ENCODE measurements at regions not wholly inside any gene's neighbourhood (a gene's known extent, or its start where the extent isn't known, plus 50 kb on each side); places are given as distances from the start of the nearest gene placed in this dataset.

DNA sequence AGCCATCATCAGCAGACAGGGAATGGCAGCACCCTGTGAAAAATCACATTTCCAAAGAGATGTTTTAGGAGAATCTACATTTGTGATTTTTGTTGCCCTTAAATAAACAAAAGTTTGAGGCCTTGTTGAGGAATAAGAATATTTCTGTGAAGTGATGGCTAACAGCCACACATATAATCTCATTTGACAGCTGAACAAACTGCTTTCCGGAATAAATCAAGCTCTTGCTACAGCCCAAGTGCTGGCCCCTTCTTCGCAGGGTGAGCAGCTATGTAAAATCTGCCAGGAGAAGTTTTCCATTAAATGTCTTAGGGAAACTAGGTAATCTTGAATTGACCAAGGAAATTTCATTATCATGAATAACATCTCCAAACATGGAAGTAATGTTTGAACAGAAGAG is 106.4 kb upstream of the GPM6B start:
- 93% methylated on average over 2 of the region's 2 CpGs for WGBS
- Histone ChIP-seq H3K27me3 (ENCODE audit: control insufficient read depth in 2 of 2, insufficient read depth in 1 of 2, low read length in 1 of 2) (no peaks in the 10 kb centered on the region), H3K4me1 (ENCODE audit: control insufficient read depth in 2 of 2, insufficient read depth in 2 of 2, low read length in 2 of 2) (no peaks in the 10 kb centered on the region), H3K4me3 (ENCODE audit: low read length in 2 of 2) (no peak overlapping the region), H3K9me3 (ENCODE audit: control insufficient read depth in 2 of 2, insufficient read depth in 1 of 2, low read length in 1 of 2) (no peaks in the 10 kb centered on the region), H3K36me3 (ENCODE audit: control insufficient read depth in 2 of 2, insufficient read depth in 2 of 2, low read length in 1 of 2) (no peaks in the 10 kb centered on the region), H3K27ac (ENCODE audit: low read depth in 1 of 2, low read length in 1 of 2) (no peak overlapping the region)
- no peak for DNase-seq (ENCODE audit: low read depth in 6 of 9, low spot score in 9 of 9)

DNA sequence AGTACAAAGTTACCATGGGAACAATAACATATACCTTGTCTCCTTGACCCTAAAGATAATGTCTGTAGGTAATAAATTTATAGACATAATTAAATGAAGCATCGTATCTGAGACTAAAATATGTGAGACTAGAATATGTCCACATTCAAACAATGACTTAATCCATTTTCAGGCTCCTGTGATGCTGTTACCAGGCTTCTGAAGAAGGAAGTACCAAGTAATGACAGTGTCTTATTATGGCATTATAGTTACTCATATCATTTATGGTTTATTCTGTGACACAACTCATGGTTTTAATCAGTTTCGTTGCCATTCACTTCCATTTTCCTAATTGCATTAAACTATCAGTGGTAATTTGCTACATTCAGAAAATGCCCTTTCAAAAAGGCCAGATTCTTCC is 100.6 kb upstream of the GPM6B start:
- Histone ChIP-seq H3K4me3 (ENCODE audit: low read length in 2 of 2) (no peak overlapping the region), H3K27me3 (ENCODE audit: control insufficient read depth in 2 of 2, insufficient read depth in 1 of 2, low read length in 1 of 2) (no peaks in the 10 kb centered on the region), H3K27ac (ENCODE audit: low read depth in 1 of 2, low read length in 1 of 2) (no peak overlapping the region), H3K4me1 (ENCODE audit: control insufficient read depth in 2 of 2, insufficient read depth in 2 of 2, low read length in 2 of 2) (no peaks in the 10 kb centered on the region), H3K9me3 (ENCODE audit: control insufficient read depth in 2 of 2, insufficient read depth in 1 of 2, low read length in 1 of 2) (no peaks in the 10 kb centered on the region), H3K36me3 (ENCODE audit: control insufficient read depth in 2 of 2, insufficient read depth in 2 of 2, low read length in 1 of 2) (no peaks in the 10 kb centered on the region)
- WGBS = 89% methylated on average over 2 of the region's 2 CpGs
- no peak for DNase-seq (ENCODE audit: low read depth in 6 of 9, low spot score in 9 of 9)

DNA sequence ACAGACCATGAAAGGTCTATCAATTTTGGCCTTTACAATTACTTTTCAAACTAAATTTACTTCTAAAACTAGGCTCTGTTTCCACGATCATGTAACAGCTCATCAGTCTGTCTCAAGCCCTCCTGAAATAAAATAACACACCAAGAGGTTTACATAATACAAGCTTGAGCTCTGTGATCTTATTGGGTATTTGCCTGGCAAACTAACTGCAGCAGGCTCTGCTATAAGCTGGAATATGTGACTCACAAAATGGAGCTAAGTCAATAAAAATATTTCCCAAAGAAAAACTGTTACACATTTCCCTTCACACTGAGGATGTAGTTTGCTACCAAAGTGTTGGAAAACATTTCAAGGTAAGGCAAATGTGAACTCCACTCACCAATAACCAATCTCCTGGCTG is 94.7 kb upstream of the GPM6B start:
- Histone ChIP-seq H3K27ac (ENCODE audit: low read depth in 1 of 2, low read length in 1 of 2) (no peak overlapping the region), H3K4me1 (ENCODE audit: control insufficient read depth in 2 of 2, insufficient read depth in 2 of 2, low read length in 2 of 2) (no peaks in the 10 kb centered on the region), H3K27me3 (ENCODE audit: control insufficient read depth in 2 of 2, insufficient read depth in 1 of 2, low read length in 1 of 2) (no peaks in the 10 kb centered on the region), H3K9me3 (ENCODE audit: control insufficient read depth in 2 of 2, insufficient read depth in 1 of 2, low read length in 1 of 2) (no peaks in the 10 kb centered on the region), H3K4me3 (ENCODE audit: low read length in 2 of 2) (no peak overlapping the region), H3K36me3 (ENCODE audit: control insufficient read depth in 2 of 2, insufficient read depth in 2 of 2, low read length in 1 of 2) (no peaks in the 10 kb centered on the region)
- DNase-seq (ENCODE audit: low read depth in 6 of 9, low spot score in 9 of 9) = no peak
- 94% methylated on average over 1 of the region's 1 CpG for WGBS

DNA sequence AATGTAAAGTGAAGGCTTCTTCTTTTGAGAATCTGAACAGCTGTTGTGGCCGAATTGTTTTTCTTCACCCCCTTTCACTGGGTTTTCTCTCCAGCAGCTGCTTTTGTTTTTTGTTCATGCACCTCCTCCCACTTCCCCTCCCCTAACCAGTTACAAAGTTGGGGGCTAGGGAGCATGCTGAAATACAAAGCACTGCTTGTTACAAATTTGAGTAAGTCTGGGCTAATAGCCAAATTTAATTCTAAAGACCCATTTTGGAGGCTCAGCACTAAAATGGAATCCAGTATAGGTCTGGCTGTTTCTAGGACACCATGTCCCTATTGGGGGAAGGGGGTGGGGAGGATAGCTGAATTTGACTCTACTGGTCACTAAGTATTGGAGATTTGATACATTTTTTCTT is 89.2 kb upstream of the GPM6B start:
- 24% methylated on average over 1 of the region's 1 CpG for WGBS
- peak in 8 of 9 donors; percentile 2 to 62 (median 12) for DNase-seq (ENCODE audit: low read depth in 6 of 9, low spot score in 9 of 9)
- Histone ChIP-seq H3K36me3 (ENCODE audit: control insufficient read depth in 2 of 2, insufficient read depth in 2 of 2, low read length in 1 of 2) (no peaks in the 10 kb centered on the region), H3K4me1 (ENCODE audit: control insufficient read depth in 2 of 2, insufficient read depth in 2 of 2, low read length in 2 of 2) (peaks cover 0 to 7% of the 10 kb centered on the region in 2 donors), H3K27me3 (ENCODE audit: control insufficient read depth in 2 of 2, insufficient read depth in 1 of 2, low read length in 1 of 2) (no peaks in the 10 kb centered on the region), H3K27ac (ENCODE audit: low read depth in 1 of 2, low read length in 1 of 2) (peak overlapping the region in 1 of 2 donors; percentile 53), H3K9me3 (ENCODE audit: control insufficient read depth in 2 of 2, insufficient read depth in 1 of 2, low read length in 1 of 2) (no peaks in the 10 kb centered on the region), H3K4me3 (ENCODE audit: low read length in 2 of 2) (no peak overlapping the region)

DNA sequence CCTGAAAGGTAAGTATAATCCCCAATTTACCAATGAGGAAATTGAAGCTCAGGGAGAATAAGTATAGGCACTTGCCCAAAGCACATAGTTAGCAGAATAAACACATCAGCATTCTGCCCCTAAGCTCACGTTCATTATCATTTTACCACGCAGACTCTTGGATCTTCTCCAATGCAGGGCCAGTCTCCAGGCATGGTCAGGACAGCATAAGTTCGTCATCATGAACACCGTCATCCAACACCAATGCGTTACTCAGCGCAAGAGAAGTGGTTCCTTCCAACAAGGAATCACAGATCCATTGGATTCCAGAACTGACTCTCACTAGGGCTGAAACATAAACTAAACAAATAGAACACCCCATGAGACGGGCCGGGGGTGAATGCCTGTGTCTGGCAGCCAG is 86.5 kb upstream of the GPM6B start:
- H3K9me3 ChIP-seq (ENCODE audit: control insufficient read depth in 2 of 2, insufficient read depth in 1 of 2, low read length in 1 of 2) = no peaks in the 10 kb centered on the region
- H3K4me1 ChIP-seq (ENCODE audit: control insufficient read depth in 2 of 2, insufficient read depth in 2 of 2, low read length in 2 of 2) = peaks cover 0 to 7% of the 10 kb centered on the region in 2 donors
- 97% methylated on average over 8 of the region's 8 CpGs for WGBS
- no peaks in the 10 kb centered on the region for H3K36me3 ChIP-seq (ENCODE audit: control insufficient read depth in 2 of 2, insufficient read depth in 2 of 2, low read length in 1 of 2)
- no peak overlapping the region for H3K27ac ChIP-seq (ENCODE audit: low read depth in 1 of 2, low read length in 1 of 2)
- no peaks in the 10 kb centered on the region for H3K27me3 ChIP-seq (ENCODE audit: control insufficient read depth in 2 of 2, insufficient read depth in 1 of 2, low read length in 1 of 2)
- DNase-seq (ENCODE audit: low read depth in 6 of 9, low spot score in 9 of 9) = no peak
- H3K4me3 ChIP-seq (ENCODE audit: low read length in 2 of 2) = no peak overlapping the region

DNA sequence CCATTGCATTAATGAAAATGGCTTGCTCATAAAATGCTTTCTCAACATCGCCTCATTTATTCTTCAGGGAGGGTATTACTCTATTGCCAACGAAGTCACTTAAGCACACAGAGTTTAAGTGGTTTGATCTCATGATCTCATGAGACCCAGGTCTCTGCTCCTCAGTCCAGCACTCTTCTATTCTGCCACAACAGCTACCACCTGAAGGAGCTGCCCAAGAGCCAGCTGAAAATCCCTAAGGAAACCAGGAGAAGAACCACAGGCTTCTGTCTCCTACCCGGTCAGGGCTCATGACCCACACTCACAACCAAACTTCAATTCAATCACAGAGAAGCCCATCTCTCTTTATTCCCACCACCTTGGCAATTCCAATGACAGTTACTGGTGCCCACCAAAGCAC is 85.5 kb upstream of the GPM6B start:
- Histone ChIP-seq H3K27me3 (ENCODE audit: control insufficient read depth in 2 of 2, insufficient read depth in 1 of 2, low read length in 1 of 2) (no peaks in the 10 kb centered on the region), H3K9me3 (ENCODE audit: control insufficient read depth in 2 of 2, insufficient read depth in 1 of 2, low read length in 1 of 2) (no peaks in the 10 kb centered on the region), H3K4me3 (ENCODE audit: low read length in 2 of 2) (no peak overlapping the region), H3K36me3 (ENCODE audit: control insufficient read depth in 2 of 2, insufficient read depth in 2 of 2, low read length in 1 of 2) (no peaks in the 10 kb centered on the region), H3K27ac (ENCODE audit: low read depth in 1 of 2, low read length in 1 of 2) (no peak overlapping the region), H3K4me1 (ENCODE audit: control insufficient read depth in 2 of 2, insufficient read depth in 2 of 2, low read length in 2 of 2) (peaks cover 0 to 7% of the 10 kb centered on the region in 2 donors)
- WGBS = 97% methylated on average over 3 of the region's 3 CpGs
- DNase-seq (ENCODE audit: low read depth in 6 of 9, low spot score in 9 of 9) = no peak

DNA sequence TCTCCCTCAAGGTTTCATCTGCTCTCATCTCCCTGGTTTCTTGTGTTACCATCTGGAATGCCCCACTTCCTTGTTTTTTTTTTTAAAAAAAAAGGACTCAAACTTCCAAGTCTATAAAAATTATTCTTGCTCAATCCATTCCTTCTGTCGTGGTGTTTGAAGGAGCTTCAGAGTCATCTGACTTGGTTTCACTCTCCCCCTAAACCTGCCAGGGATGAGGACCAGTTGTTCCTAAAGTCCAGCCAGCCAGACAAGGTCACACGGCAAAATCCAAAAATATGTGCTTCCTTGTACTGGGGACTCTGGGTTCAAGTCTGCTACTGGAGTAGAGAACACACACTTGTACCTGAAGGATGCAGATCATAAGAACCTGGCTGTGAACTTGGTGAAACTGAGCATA is 84.5 kb upstream of the GPM6B start:
- no peak for DNase-seq (ENCODE audit: low read depth in 6 of 9, low spot score in 9 of 9)
- Histone ChIP-seq H3K27ac (ENCODE audit: low read depth in 1 of 2, low read length in 1 of 2) (no peak overlapping the region), H3K4me1 (ENCODE audit: control insufficient read depth in 2 of 2, insufficient read depth in 2 of 2, low read length in 2 of 2) (peaks cover 0 to 7% of the 10 kb centered on the region in 2 donors), H3K4me3 (ENCODE audit: low read length in 2 of 2) (no peak overlapping the region), H3K9me3 (ENCODE audit: control insufficient read depth in 2 of 2, insufficient read depth in 1 of 2, low read length in 1 of 2) (no peaks in the 10 kb centered on the region), H3K27me3 (ENCODE audit: control insufficient read depth in 2 of 2, insufficient read depth in 1 of 2, low read length in 1 of 2) (no peaks in the 10 kb centered on the region), H3K36me3 (ENCODE audit: control insufficient read depth in 2 of 2, insufficient read depth in 2 of 2, low read length in 1 of 2) (no peaks in the 10 kb centered on the region)
- WGBS = 91% methylated on average over 2 of the region's 2 CpGs

DNA sequence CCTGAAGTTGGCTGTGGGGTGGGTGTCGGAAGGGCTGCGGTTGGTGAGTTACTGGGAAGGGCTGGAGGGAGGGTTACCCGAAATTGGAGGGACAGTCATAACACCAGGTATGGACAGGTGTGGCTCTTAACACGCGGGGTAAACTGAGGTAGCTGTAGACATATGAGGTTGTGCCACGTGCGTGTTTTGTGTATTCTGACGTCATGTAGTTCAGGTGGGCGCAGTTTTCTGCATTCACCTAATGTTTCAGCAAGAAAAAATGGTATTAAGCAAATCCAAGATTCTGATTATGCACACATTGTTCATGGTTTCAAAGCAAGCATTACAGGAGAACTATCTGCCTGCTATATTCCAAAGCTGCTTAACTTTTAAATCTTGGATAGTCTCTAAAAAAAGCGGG is 83.5 kb upstream of the GPM6B start:
- WGBS = 96% methylated on average over 10 of the region's 10 CpGs
- Histone ChIP-seq H3K4me3 (ENCODE audit: low read length in 2 of 2) (no peak overlapping the region), H3K36me3 (ENCODE audit: control insufficient read depth in 2 of 2, insufficient read depth in 2 of 2, low read length in 1 of 2) (no peaks in the 10 kb centered on the region)

DNA sequence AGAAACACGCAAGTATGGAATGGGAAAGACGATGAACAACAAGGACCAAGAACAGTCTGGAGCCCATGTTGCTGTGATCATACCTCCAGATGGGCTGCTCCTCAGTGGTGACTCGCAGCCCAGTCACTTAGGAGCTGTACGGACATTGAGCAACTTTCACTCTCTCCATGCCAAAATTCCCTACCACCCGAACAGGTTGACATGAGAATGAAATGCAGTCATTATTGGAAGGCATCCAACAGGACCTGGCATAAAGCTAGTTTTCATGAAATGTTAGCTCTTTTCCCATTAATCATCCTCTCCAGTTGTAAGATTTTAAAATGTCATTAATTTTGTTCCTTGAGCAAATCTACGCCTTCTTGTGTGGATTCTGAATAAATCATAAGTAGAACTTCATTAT is 82.7 kb upstream of the GPM6B start:
- Histone ChIP-seq H3K27ac (ENCODE audit: low read depth in 1 of 2, low read length in 1 of 2) (no peak overlapping the region), H3K4me1 (ENCODE audit: control insufficient read depth in 2 of 2, insufficient read depth in 2 of 2, low read length in 2 of 2) (no peaks in the 10 kb centered on the region), H3K36me3 (ENCODE audit: control insufficient read depth in 2 of 2, insufficient read depth in 2 of 2, low read length in 1 of 2) (no peaks in the 10 kb centered on the region), H3K27me3 (ENCODE audit: control insufficient read depth in 2 of 2, insufficient read depth in 1 of 2, low read length in 1 of 2) (no peaks in the 10 kb centered on the region), H3K9me3 (ENCODE audit: control insufficient read depth in 2 of 2, insufficient read depth in 1 of 2, low read length in 1 of 2) (no peaks in the 10 kb centered on the region), H3K4me3 (ENCODE audit: low read length in 2 of 2) (no peak overlapping the region)
- peak in 1 of 9 donors; percentile 7 for DNase-seq (ENCODE audit: low read depth in 6 of 9, low spot score in 9 of 9)
- WGBS = 88% methylated on average over 6 of the region's 6 CpGs

More for the DNA sequence above, 83.5 kb upstream of the GPM6B start:
- no peaks in the 10 kb centered on the region for H3K27me3 ChIP-seq (ENCODE audit: control insufficient read depth in 2 of 2, insufficient read depth in 1 of 2, low read length in 1 of 2)
- H3K27ac ChIP-seq (ENCODE audit: low read depth in 1 of 2, low read length in 1 of 2) = no peak overlapping the region
- H3K4me1 ChIP-seq (ENCODE audit: control insufficient read depth in 2 of 2, insufficient read depth in 2 of 2, low read length in 2 of 2) = peaks cover 0 to under 1% of the 10 kb centered on the region in 2 donors
- H3K9me3 ChIP-seq (ENCODE audit: control insufficient read depth in 2 of 2, insufficient read depth in 1 of 2, low read length in 1 of 2) = no peaks in the 10 kb centered on the region
- DNase-seq (ENCODE audit: low read depth in 6 of 9, low spot score in 9 of 9) = no peak

DNA sequence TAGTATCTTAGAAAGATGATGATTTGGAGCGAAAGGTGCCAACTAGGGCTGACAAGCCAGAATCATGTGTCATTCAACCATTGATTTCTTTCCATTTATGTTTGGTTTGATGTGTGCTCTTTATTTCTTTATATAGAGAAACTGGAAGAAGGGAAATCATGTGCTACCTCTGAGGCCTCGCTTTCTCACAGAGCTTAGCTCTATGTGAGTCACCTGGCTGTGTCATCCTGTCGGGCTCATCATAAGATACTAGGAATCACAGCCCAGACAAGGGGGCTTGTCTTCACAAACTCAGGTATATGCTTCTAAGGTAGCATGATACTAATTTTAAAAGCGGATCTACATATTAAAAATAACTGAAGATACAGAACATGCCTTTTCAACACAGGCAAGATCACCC is 81.7 kb upstream of the GPM6B start:
- WGBS = 96% methylated on average over 4 of the region's 4 CpGs
- no peak for DNase-seq (ENCODE audit: low read depth in 6 of 9, low spot score in 9 of 9)
- Histone ChIP-seq H3K27ac (ENCODE audit: low read depth in 1 of 2, low read length in 1 of 2) (no peak overlapping the region), H3K4me1 (ENCODE audit: control insufficient read depth in 2 of 2, insufficient read depth in 2 of 2, low read length in 2 of 2) (no peaks in the 10 kb centered on the region), H3K36me3 (ENCODE audit: control insufficient read depth in 2 of 2, insufficient read depth in 2 of 2, low read length in 1 of 2) (no peaks in the 10 kb centered on the region), H3K27me3 (ENCODE audit: control insufficient read depth in 2 of 2, insufficient read depth in 1 of 2, low read length in 1 of 2) (no peaks in the 10 kb centered on the region), H3K4me3 (ENCODE audit: low read length in 2 of 2) (no peak overlapping the region), H3K9me3 (ENCODE audit: control insufficient read depth in 2 of 2, insufficient read depth in 1 of 2, low read length in 1 of 2) (no peaks in the 10 kb centered on the region)

Data from thymus (tissue), 11 donors.